GM19438 (cell line): ENCODE measurements at regions not wholly inside any gene's neighbourhood (a gene's known extent, or its start where the extent isn't known, plus 50 kb on each side); places are given as distances from the start of the nearest gene placed in this dataset.
"Not testable (repeated sequence)": the region's sequence is repeated elsewhere in the genome, so short reads cannot be mapped to it uniquely, and the experiment has no call there.

Experiments
- ATAC-seq: cut with Tn5 transposase; IDR thresholded peaks from one replicate; pipeline ENCODE4 v1.9.1; 2021; ENCODE audit warnings: low read depth; ENCODE audit not compliant: unreplicated experiment

- ATAC-seq: no peak
Measured at GRCh38 chr12:74671421-74671820, 133.8 kb downstream of the ATXN7L3B start.

- ATAC-seq: not testable (repeated sequence)
Measured at GRCh38 chr12:74676955-74677354, 139.3 kb downstream of the ATXN7L3B start.

- ATAC-seq: no peak
Measured at GRCh38 chr12:74685385-74685784, 147.8 kb downstream of the ATXN7L3B start.

GRCh38 chr12:74689071-74689655 is 151.5 kb downstream of the ATXN7L3B start:
- no peak for ATAC-seq

GRCh38 chr12:74689929-74690328 is 152.3 kb downstream of the ATXN7L3B start:
- no peak for ATAC-seq

- no peak for ATAC-seq
Measured at GRCh38 chr12:74719447-74719846, 181.8 kb downstream of the ATXN7L3B start.

- no peak for ATAC-seq
Measured at GRCh38 chr12:74722709-74723108, 185.1 kb downstream of the ATXN7L3B start.

- no peak for ATAC-seq
Measured at GRCh38 chr12:74725154-74725553, 187.5 kb downstream of the ATXN7L3B start.

- no peak for ATAC-seq
Measured at GRCh38 chr12:74728006-74728405, 190.4 kb downstream of the ATXN7L3B start.

GRCh38 chr12:74732164-74732784 is 194.6 kb downstream of the ATXN7L3B start:
- no peak for ATAC-seq

- ATAC-seq: no peak
Measured at GRCh38 chr12:74732826-74733225, 195.2 kb downstream of the ATXN7L3B start.

- no peak for ATAC-seq
Measured at GRCh38 chr12:74741112-74741511, 203.5 kb downstream of the ATXN7L3B start.

- ATAC-seq: no peak
Measured at GRCh38 chr12:74747305-74747704, 209.7 kb downstream of the ATXN7L3B start.

GRCh38 chr12:74751441-74751840 is 213.8 kb downstream of the ATXN7L3B start:
- no peak for ATAC-seq

GRCh38 chr12:74752215-74752614 is 214.6 kb downstream of the ATXN7L3B start:
- no peak for ATAC-seq

- ATAC-seq: no peak
Measured at GRCh38 chr12:74770552-74770951, 232.9 kb downstream of the ATXN7L3B start.

- ATAC-seq: no peak
Measured at GRCh38 chr12:74775276-74775675, 237.6 kb downstream of the ATXN7L3B start.

- ATAC-seq: no peak
Measured at GRCh38 chr12:74776378-74776777, 238.7 kb downstream of the ATXN7L3B start.

GRCh38 chr12:74780182-74780849 is 242.7 kb downstream of the ATXN7L3B start:
- no peak for ATAC-seq

GRCh38 chr12:74780850-74781241 is 243.2 kb downstream of the ATXN7L3B start:
- not testable (repeated sequence) for ATAC-seq

GRCh38 chr12:74781991-74782485 is 244.4 kb downstream of the ATXN7L3B start:
- ATAC-seq: no peak

GRCh38 chr12:74790931-74791330 is 253.3 kb downstream of the ATXN7L3B start:
- ATAC-seq: no peak
